ENCODE measurements at regions not wholly inside any gene's neighbourhood (a gene's known extent, or its start where the extent isn't known, plus 50 kb on each side); places are given as distances from the start of the nearest gene placed in this dataset.

DNA sequence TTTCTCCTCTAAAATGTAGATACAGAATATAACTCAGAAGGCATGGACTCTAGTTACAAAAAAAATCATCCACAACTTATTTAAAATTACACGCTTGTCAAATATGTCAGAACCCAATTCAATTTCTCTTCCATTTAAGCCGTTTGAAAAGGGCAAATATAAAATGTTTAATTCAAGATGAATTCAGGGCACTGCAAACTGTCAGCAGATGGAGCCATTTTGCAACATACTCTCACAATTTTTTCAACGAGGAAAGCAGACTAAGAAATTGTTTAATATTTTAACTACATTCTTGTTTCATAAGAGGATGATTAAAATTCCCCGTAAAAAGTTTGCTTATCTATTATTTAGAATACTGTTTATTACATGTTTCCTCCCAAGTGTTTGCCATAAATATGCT, 321.3 kb upstream of the CPXCR1 start:
- no peak for DNase-seq

DNA sequence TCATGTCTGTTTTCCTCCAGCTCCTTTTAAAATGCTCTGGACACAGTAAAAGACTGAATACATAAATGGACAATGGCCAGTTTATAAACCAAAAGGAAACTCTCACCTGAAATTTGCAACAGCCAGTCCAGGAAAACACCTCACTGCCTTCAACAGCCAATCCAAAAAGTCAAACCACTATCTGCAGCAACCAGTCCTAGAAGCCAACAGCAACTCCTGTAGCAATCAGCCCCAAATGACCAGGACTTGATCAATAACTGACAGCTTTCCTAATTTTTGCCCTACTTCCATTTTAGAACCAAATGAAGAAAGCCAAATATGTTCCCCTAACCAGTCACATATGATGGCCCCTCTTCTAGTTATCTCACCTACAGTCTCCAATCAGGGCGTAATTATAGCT, 309.5 kb upstream of the CPXCR1 start:
- no peak for DNase-seq

DNA sequence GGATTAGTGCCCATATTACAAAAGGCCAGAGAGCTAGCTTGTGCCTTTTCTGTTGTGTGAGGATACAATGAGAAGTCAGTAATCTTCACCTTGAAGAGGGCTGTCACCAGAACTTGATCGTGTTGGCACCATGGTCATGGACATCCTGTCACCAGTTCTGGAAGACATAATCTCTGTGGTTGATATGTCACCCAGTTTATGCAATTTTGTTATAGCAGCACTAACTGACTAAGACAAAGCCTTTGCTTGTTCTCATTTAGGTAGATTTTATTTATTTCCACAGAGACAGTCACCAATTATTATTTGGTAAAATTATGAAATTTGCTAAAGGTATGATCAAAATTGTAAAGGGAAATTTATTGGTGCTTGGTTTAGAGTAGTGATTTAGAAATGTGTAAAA, 308.8 kb upstream of the CPXCR1 start:
- no peak for DNase-seq

DNA sequence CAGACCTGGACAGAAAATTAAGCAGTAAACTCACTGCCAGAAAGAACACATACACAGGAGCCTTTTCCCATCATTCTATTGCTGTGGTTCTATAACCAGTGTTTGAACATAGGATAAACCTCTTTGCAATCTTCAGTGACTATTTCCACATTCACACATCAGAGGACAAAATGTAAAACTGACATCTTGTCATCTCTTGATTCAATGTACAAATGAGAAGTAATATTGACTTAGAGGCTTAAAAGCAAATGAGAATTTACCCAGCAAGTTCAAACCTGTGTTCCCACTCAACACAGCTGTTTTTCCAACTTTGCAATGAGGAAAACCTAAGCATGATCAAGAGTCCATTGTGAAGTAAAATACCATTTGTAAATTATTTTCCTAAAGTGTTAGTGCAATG, 307.1 kb upstream of the CPXCR1 start:
- no peak for DNase-seq
